T-helper 1 cell treated with Interleukin-12 subunit alpha and Interleukin-12 subunit beta and Interleukin-4 antibody, amounts not matched to agents 30 μg/mL and 1 μg/mL, for 36 hours (primary cell): ENCODE measurements at regions not wholly inside any gene's neighbourhood (a gene's known extent, or its start where the extent isn't known, plus 50 kb on each side); places are given as distances from the start of the nearest gene placed in this dataset.
"Not testable (repeated sequence)": the region's sequence is repeated elsewhere in the genome, so short reads cannot be mapped to it uniquely, and the experiment has no call there.

ENCODE experiments used
- H3K27ac Mint-ChIP-seq: one replicate; pipeline ENCODE4 v1.8.0; 2021; ENCODE audit warnings: mild to moderate bottlenecking, mixed read lengths
- H3K27me3 Mint-ChIP-seq: one replicate; pipeline ENCODE4 v1.8.0; 2021; ENCODE audit warnings: low read depth, mixed read lengths
- H3K36me3 Mint-ChIP-seq: one replicate; pipeline ENCODE4 v1.8.0; 2021; ENCODE audit warnings: low read depth, mixed read lengths
- H3K4me1 Mint-ChIP-seq: one replicate; pipeline ENCODE4 v1.8.0; 2021; ENCODE audit warnings: low read depth, mixed read lengths
- H3K4me3 Mint-ChIP-seq: one replicate; pipeline ENCODE4 v1.8.0; 2021; ENCODE audit warnings: mild to moderate bottlenecking, moderate library complexity, mixed read lengths
- H3K9me3 Mint-ChIP-seq: one replicate; pipeline ENCODE4 v1.8.0; 2021; ENCODE audit warnings: mixed read lengths

DNA sequence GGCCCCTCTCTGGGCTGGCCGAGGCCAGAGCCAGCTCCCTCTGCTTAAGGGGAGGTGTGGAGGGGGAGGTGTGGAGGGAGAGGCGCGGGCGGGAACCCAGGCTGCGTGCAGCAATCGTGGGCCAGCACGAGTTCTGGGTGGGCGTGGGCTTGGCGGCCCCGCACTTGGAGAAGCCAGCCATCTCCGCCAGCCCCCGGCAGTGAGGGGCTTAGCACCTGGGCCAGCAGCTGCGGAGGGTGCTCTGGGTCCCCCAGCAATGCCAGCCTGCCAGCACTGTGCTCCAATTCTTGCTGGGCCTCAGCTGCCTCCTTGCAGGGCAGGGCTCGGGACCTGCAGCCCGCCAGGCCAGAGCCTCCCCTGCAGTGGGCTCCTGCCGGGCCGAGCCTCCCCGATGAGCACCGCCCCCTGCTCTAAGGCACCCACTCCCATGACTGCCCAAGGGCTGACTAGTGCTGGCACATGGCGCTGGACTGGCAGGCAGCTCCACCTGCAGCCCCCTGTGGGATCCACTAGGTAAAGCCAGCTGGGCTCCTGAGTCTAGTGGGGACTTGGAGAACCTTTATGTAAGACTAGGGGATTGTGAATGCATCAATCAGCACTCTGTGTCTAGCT is 96.7 kb upstream of the OR9G4 start:
- Mint-ChIP-seq H3K4me3 (no peak overlapping the region), H3K4me1 (no peaks in the 10 kb centered on the region), H3K27me3 (peaks cover 5% of the 10 kb centered on the region)

DNA sequence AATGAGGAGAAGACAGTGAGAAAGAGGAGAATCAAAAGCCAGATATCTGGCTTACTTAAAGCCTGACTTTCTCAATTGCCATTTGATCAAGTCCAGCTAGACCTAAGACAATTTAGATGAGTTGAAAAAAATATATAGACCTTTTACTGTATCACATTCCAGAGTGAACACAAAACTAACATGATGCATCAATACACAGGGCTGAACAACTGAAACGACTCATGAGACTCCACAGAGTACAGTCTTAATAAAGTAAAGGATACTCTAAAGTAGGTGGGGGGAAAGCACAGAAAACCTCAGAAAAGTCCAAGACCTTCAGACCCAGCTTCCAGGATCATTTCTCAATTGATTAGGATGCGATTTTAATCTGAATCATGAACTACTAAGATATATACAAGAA is 95.3 kb upstream of the OR9G4 start:
- H3K4me3 Mint-ChIP-seq: no peak overlapping the region
- H3K27me3 Mint-ChIP-seq: peaks cover 5% of the 10 kb centered on the region
- H3K36me3 Mint-ChIP-seq: no peaks in the 10 kb centered on the region
- H3K4me1 Mint-ChIP-seq: no peaks in the 10 kb centered on the region
- H3K9me3 Mint-ChIP-seq: no peaks in the 10 kb centered on the region
- H3K27ac Mint-ChIP-seq: no peak overlapping the region

More for the DNA sequence above, 96.7 kb upstream of the OR9G4 start:
- Mint-ChIP-seq H3K36me3 (no peaks in the 10 kb centered on the region), H3K9me3 (no peaks in the 10 kb centered on the region), H3K27ac (no peak overlapping the region)

DNA sequence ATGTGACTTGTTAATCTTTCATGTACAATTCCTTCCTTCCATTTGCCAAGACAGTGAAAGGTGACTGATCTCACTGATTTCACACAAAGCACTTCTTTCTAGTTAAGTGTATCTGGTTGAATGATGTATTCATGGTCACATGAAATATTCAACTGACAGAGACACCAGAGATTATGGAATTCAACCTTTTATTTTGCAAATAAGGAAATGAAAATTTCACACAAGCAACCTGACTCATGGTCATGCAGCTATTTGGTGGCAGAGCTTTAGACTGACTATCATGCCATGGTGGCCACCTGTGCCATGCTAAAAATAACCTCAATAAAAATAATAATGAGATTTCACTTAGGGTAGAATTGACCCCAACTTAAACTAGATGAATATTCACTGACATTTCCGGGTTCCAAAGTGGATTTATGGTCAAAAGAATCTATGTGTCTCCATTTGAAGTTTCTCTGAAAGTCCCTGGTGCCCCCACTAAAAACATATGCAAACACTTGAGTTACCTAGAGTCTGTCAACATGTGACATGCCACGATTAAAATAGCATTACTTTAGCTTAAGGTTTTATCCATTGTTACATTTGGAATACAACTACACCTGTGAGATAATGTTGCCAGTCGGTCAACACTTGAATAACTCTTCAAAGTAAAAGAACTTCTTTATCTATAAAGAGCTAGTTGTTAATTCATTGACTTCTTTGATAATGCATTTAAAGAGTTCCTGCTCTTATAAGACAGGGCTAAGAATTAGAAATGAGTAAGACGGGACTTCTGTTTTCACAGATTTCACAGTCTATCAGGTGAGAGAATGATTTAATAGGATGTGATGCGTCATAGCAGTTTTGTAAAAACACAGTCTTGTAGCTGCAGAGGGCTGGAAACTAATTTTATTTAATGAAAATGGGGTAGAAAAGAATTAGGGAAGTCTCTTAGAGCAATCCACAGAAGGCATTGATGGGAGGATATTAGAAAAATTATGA is 94.6 kb upstream of the OR9G4 start:
- Mint-ChIP-seq H3K4me1 (no peaks in the 10 kb centered on the region), H3K36me3 (no peaks in the 10 kb centered on the region), H3K4me3 (no peak overlapping the region), H3K27me3 (peaks cover 5% of the 10 kb centered on the region), H3K27ac (no peak overlapping the region), H3K9me3 (no peaks in the 10 kb centered on the region)

DNA sequence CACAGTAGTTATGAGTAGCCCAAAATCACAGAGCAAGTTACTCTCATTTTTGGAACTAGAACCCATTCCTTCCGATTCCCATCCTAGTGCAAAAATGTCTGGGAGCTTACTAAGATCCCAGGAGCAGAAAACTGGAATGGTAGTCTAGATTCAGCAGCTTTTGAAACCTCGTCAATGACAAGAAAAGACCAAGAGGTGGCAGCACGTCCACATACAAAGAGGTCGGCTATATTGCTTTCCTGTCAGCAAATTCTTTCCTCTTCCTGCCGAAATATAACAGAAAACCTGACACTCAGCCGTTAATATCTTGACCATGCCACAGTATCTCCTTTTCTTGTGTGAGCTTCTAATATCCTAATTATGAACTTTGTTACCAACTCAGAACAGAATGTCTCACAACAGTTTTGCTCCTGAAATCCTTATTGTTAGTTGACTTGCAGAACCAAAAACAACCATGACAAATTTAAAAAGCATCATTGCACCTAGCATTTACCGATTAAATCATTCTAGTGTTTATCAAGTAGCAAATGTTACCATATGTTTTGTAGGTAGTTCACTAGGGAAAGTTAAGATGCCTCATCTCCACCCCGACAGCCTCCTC is 92.8 kb upstream of the OR9G4 start:
- Mint-ChIP-seq H3K36me3 (no peaks in the 10 kb centered on the region), H3K4me1 (no peaks in the 10 kb centered on the region), H3K27me3 (peaks cover 5% of the 10 kb centered on the region), H3K9me3 (no peaks in the 10 kb centered on the region), H3K4me3 (no peak overlapping the region), H3K27ac (no peak overlapping the region)

DNA sequence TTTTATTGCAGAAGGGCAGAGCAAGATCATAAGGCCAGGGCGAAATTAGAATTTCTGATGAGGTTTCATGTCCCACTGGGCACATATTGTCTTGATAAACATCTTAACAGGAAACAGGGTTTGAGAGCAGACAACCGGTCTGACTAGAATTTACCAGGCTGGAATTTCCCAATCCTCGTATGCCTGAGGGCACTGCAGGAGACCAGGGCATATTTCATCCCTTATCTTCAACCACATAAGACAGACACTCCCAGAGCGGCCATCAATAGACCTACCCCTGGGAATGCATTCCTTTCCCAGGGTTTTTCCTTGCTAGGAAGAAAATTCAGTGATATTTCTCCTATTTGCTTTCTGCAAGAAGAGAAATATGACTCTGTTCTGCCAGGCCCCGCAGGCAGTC is 78.9 kb upstream of the OR9G4 start:
- not testable (repeated sequence) for H3K4me1 Mint-ChIP-seq, H3K27me3 Mint-ChIP-seq, H3K36me3 Mint-ChIP-seq

DNA sequence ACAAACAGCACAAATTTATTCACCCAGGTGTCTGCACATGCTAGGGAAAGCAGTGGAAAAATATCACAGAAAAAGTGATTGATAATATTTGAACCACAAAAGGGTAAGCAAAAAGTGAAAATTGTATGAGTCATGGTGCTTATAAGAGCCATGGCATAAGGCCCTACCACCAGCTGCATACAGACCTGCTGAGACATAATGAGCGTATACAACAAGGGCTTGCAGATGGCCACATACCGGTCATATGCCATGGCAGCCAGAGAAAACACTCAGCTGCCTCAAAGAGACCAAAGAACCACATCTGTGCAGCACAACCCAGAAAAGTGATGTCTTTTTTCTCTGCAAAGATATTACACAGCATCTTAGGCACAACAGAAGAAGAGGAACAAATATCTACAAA is 71.4 kb upstream of the OR9G4 start:
- H3K4me3 Mint-ChIP-seq: no peak overlapping the region
- H3K4me1 Mint-ChIP-seq: no peaks in the 10 kb centered on the region
- H3K27me3 Mint-ChIP-seq: no peaks in the 10 kb centered on the region
- H3K36me3 Mint-ChIP-seq: no peaks in the 10 kb centered on the region
- H3K9me3 Mint-ChIP-seq: no peaks in the 10 kb centered on the region
- H3K27ac Mint-ChIP-seq: no peak overlapping the region

More for the DNA sequence above, 78.9 kb upstream of the OR9G4 start:
- H3K27ac Mint-ChIP-seq, H3K9me3 Mint-ChIP-seq, H3K4me3 Mint-ChIP-seq: not testable (repeated sequence)

DNA sequence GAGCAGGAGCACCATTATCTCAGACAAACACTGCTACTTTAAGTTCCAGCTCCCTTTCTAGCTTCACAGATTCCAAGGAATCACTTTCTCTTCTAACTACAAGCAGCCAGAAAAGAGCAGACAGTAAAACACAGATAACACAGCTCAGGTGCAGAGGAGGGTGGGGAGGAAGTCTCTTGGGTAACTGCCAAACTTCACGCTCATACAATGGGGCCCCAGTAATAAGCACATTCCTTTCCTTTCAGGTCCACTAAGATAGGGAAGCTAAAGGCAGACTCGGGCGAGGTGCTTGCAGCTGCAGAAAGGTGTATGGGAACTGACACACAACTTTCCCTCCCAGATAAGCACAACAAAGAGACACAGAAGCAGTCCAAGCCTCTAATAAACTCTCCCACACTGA is 69.2 kb upstream of the OR9G4 start:
- H3K9me3 Mint-ChIP-seq: no peaks in the 10 kb centered on the region
- no peak overlapping the region for H3K4me3 Mint-ChIP-seq
- H3K4me1 Mint-ChIP-seq: no peaks in the 10 kb centered on the region
- H3K27ac Mint-ChIP-seq: no peak overlapping the region
- no peaks in the 10 kb centered on the region for H3K27me3 Mint-ChIP-seq
- H3K36me3 Mint-ChIP-seq: no peaks in the 10 kb centered on the region

DNA sequence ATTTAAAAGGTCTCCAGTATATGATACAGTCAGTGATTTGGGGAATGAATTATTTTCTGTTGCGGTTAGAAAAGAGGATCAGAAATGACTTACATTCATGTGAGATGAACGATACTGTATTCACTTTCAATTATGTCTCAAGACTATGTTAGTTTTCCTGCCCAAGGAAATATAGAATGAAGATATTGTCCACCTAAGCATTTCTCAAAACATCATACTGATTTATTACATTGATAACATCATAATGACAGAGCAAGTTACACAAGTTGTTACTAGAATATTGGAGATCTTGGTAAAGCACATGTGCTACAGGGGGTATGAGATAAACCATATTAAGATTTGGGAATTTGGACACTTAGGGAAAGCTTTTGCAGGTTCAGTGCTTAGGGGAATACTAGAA is 67.8 kb upstream of the OR9G4 start:
- H3K4me3 Mint-ChIP-seq: no peak overlapping the region
- H3K36me3 Mint-ChIP-seq: no peaks in the 10 kb centered on the region
- H3K27ac Mint-ChIP-seq: no peak overlapping the region
- H3K4me1 Mint-ChIP-seq: no peaks in the 10 kb centered on the region
- no peaks in the 10 kb centered on the region for H3K27me3 Mint-ChIP-seq
- H3K9me3 Mint-ChIP-seq: no peaks in the 10 kb centered on the region

DNA sequence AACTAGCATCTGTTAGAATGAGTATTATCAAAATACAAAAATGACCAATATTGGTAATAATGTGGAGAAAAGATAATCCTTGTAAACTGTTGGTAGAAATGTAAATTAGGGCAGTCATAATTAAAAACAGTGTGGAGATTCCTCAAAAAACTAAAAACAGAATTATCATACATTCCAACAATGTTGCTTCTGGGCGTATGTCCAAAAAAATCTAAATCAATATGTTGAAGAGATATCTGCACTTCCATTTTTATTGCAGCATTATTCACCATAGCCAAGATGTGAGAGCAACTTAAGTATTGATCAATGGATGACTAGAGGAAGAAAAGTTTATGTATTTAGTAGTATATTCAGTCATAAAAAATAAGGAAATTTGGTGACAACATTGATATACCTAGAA is 59.8 kb upstream of the OR9G4 start:
- Mint-ChIP-seq H3K4me3 (no peak overlapping the region), H3K36me3 (no peaks in the 10 kb centered on the region), H3K27me3 (no peaks in the 10 kb centered on the region), H3K4me1 (no peaks in the 10 kb centered on the region), H3K9me3 (peaks cover 8% of the 10 kb centered on the region), H3K27ac (no peak overlapping the region)

DNA sequence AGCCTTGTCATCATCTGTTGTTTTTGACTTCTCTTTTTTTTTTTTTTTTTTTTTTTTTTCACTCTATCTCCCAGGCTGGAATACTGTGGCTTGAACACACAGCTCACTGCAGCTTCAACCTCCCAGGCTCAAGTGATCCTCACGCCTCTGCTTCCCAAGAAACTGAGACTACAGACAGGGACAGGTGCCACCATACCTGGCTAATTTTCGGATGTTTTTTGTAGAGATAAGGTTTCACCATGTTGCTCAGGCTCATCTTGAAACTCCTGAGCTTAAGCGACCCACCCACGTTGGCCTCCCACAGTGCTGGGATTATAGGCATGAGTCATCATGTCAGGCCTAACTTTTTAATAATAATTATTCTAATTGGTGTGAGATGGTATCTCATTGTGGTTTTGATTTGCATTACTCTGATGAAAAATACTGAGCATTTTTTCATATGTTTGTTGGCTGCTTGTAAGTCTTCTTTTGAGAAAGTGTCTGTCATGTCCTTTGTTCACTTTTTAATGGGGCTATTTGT is 51.3 kb upstream of the OR9G4 start:
- Mint-ChIP-seq H3K27me3 (no peaks in the 10 kb centered on the region), H3K4me1 (no peaks in the 10 kb centered on the region), H3K9me3 (peaks cover 7% of the 10 kb centered on the region), H3K36me3 (no peaks in the 10 kb centered on the region), H3K27ac (no peak overlapping the region), H3K4me3 (no peak overlapping the region)
